HCT116 (cell line): ENCODE measurements at regions not wholly inside any gene's neighbourhood (a gene's known extent, or its start where the extent isn't known, plus 50 kb on each side); places are given as distances from the start of the nearest gene placed in this dataset.

Source experiments
- ATAC-seq: fragments of 200-7000 bp; cut with Tn5 transposase; 2 replicates; pipeline ENCODE4 v1.9.1; 2020; ENCODE audit warnings: mild to moderate bottlenecking, moderate library complexity
- BruUV-seq: library from RNA; stranded (reverse); fragments of 400-500 nt; replicated peaks from 2 replicates; lab custom pipeline; 2021; lab: Mats Ljungman, UMichigan
- CTCF ChIA-PET: fragments of 300-600 bp; sonication (Branson Sonifier 250); formaldehyde crosslinking; loops from one replicate; lab custom pipeline; 2021; ENCODE audit warnings: antibody characterized with exemption; lab: Charles Lee
- POLR2A ChIA-PET: fragments of 300-600, 350-600 bp; sonication (Branson Sonifier 250); formaldehyde crosslinking; loops from one replicate; lab custom pipeline; 2021; ENCODE audit warnings: antibody characterized with exemption; lab: Charles Lee
- RAD21 ChIA-PET, 2 experiments: fragments of 300-600 bp; sonication (Branson Sonifier 250); formaldehyde crosslinking; loops; one replicate each; lab custom pipeline; 2023; ENCODE audit warnings: low total read pairs in 2 of 2; ENCODE audit not compliant: uncharacterized antibody in 2 of 2, unreplicated experiment in 2 of 2, low non-redundant PET in 1 of 2; lab: Charles Lee
- DNase-seq: peaks from one replicate; pipeline ENCODE4 v3.0.0-alpha.2; 2010; ENCODE audit warnings: low read depth, low spot score
- H2AFZ ChIP-seq: fragments of 200-600 bp; shearing (Covaris generic), sonication (generic); 2 replicates; pipeline ENCODE4 v1.6.1; 2017; ENCODE audit warnings: low read depth, mixed run types, mixed read lengths, antibody characterized with exemption, low read length; ENCODE audit not compliant: poor library complexity, severe bottlenecking
- H3K27ac ChIP-seq: 2 replicates; pipeline ENCODE4 v1.5.1; 2012; ENCODE audit warnings: low read depth, low read length
- H3K27me3 ChIP-seq: fragments of 200-600 bp; sonication (generic); 2 replicates; pipeline ENCODE4 v1.6.1; 2016; ENCODE audit warnings: mixed run types, low read length, mixed read lengths; ENCODE audit not compliant: insufficient read depth
- H3K36me3 ChIP-seq, 2 experiments: fragments of 200-500 bp in 1 of 2; fragments of 200-600 bp in 1 of 2; sonication (Bioruptor generic) in 1 of 2; sonication (generic) in 1 of 2; 2 replicates each; pipeline versions ENCODE4 v1.5.1 to v1.6.1; 2014 to 2016; ENCODE audit warnings: low read length in 2 of 2, inconsistent platforms in 1 of 2, mixed read lengths in 1 of 2, mixed run types in 1 of 2; ENCODE audit not compliant: insufficient read depth in 2 of 2, control insufficient read depth in 1 of 2
- H3K4me1 ChIP-seq, 2 experiments: fragments of 200-600 bp in 1 of 2; sonication (generic) in 1 of 2; 2 replicates each; pipeline versions ENCODE4 v1.5.1 to v1.6.1; 2012 to 2017; ENCODE audit warnings: low read length in 2 of 2, inconsistent platforms in 1 of 2, mild to moderate bottlenecking in 1 of 2, mixed read lengths in 1 of 2, mixed run types in 1 of 2, moderate library complexity in 1 of 2; ENCODE audit not compliant: insufficient read depth in 2 of 2, control insufficient read depth in 1 of 2
- H3K4me2 ChIP-seq: fragments of 200-600 bp; sonication (generic); 2 replicates; pipeline ENCODE4 v1.6.1; 2017; ENCODE audit warnings: mixed run types, low read length, mixed read lengths
- H3K4me3 ChIP-seq, 2 experiments: fragments of 200-600 bp in 1 of 2; sonication (generic) in 1 of 2; replicated peaks in 1 of 2; 2 replicates each; pipeline ENCODE4 v1.5.1; 2011 to 2016; ENCODE audit warnings: low read length in 2 of 2, control low read depth in 1 of 2, low read depth in 1 of 2, mild to moderate bottlenecking in 1 of 2, mixed read lengths in 1 of 2, mixed run types in 1 of 2
- H3K79me2 ChIP-seq: fragments of 200-600 bp; sonication (generic); 2 replicates; pipeline ENCODE4 v1.6.1; 2017; ENCODE audit warnings: mild to moderate bottlenecking, mixed run types, low read length, moderate library complexity, mixed read lengths; ENCODE audit not compliant: insufficient read depth
- H3K9ac ChIP-seq: fragments of 200-600 bp; sonication (generic); 2 replicates; pipeline ENCODE4 v1.6.1; 2016; ENCODE audit warnings: low read length, mixed read lengths
- H3K9me2 ChIP-seq: fragments of 200-600 bp; sonication (generic), shearing (Covaris generic); 2 replicates; pipeline ENCODE4 v1.6.1; 2017; ENCODE audit warnings: mixed run types, mild to moderate bottlenecking, moderate library complexity; ENCODE audit not compliant: insufficient read depth
- H3K9me3 ChIP-seq, 2 experiments: fragments of 200-500 bp in 1 of 2; fragments of 200-600 bp in 1 of 2; sonication (Bioruptor generic) in 1 of 2; sonication (generic) in 1 of 2; 2 replicates each; pipeline ENCODE4 v1.6.1; 2014 to 2017; ENCODE audit warnings: low read length in 2 of 2, mixed read lengths in 2 of 2, inconsistent platforms in 1 of 2, low read depth in 1 of 2, mild to moderate bottlenecking in 1 of 2, mixed run types in 1 of 2, moderate library complexity in 1 of 2; ENCODE audit not compliant: control insufficient read depth in 1 of 2, insufficient read depth in 1 of 2
- H4K20me1 ChIP-seq: fragments of 200-600 bp; sonication (generic), shearing (Covaris generic); 2 replicates; pipeline ENCODE4 v1.6.1; 2017; ENCODE audit warnings: mixed run types, mild to moderate bottlenecking, moderate library complexity; ENCODE audit not compliant: insufficient read depth
- EZH2 ChIP-seq: fragments of 200-600 bp; sonication (generic); IDR thresholded peaks from 2 replicates; pipeline ENCODE4 v1.6.1; 2017; ENCODE audit warnings: antibody characterized with exemption, mixed run types
- EZH2phosphoT487 ChIP-seq: fragments of 200-600 bp; IDR thresholded peaks from 2 replicates; pipeline ENCODE4 v1.6.1; 2018; ENCODE audit warnings: antibody characterized with exemption, borderline replicate concordance
- JUND ChIP-seq: IDR thresholded peaks from 2 replicates; pipeline ENCODE4 v1.6.1; 2012
- MAX ChIP-seq: IDR thresholded peaks from 2 replicates; pipeline ENCODE4 v1.6.1; 2012
- POLR2A ChIP-seq: IDR thresholded peaks from 2 replicates; pipeline ENCODE4 v1.7.0; 2011; ENCODE audit warnings: borderline replicate concordance; ENCODE audit not compliant: insufficient read depth, insufficient read length; ENCODE audit errors: extremely low read depth
- REST ChIP-seq: IDR thresholded peaks from 2 replicates; pipeline ENCODE4 v1.6.1; 2012; ENCODE audit warnings: low read depth
- SIN3A ChIP-seq: IDR thresholded peaks from 2 replicates; pipeline ENCODE4 v1.6.1; 2012; ENCODE audit warnings: low read depth
- TCF7L2 ChIP-seq: IDR thresholded peaks from 2 replicates; pipeline ENCODE4 v1.7.0; 2011; ENCODE audit warnings: borderline replicate concordance, inconsistent platforms; ENCODE audit not compliant: insufficient read depth, insufficient read length; ENCODE audit errors: extremely low read depth
- intact Hi-C: fragments of 100-400 bp; cut with micrococcal nuclease; formaldehyde crosslinking; loops from 2 replicates; pipeline ENCODE4 v1.10.0; 2022

GRCh38 chr21:23639721-23640120 is 1967.6 kb downstream of the MRPL39 start:
- TF ChIP-seq POLR2A: no peak
- no peak for TF ChIP-seq SIN3A
- no peak for TF ChIP-seq EZH2
- no peak for TF ChIP-seq JUND
- TF ChIP-seq MAX: no peak
- no peak for TF ChIP-seq REST
- no peak for TF ChIP-seq TCF7L2
- TF ChIP-seq EZH2phosphoT487: no peak
- no peak for ATAC-seq
- Histone ChIP-seq H4K20me1 (no peaks in the 10 kb centered on the region), H3K27ac (no peak overlapping the region), H3K79me2 (no peaks in the 10 kb centered on the region), H3K4me2 (no peak overlapping the region), H3K4me3 (no peak overlapping the region), H3K9me2 (no peaks in the 10 kb centered on the region), H3K4me1 (no peaks in the 10 kb centered on the region), H3K36me3 (no peaks in the 10 kb centered on the region), H3K9me3 (peaks cover 23 to 27% of the 10 kb centered on the region in 2 experiments), H3K9ac (no peak overlapping the region), H2AFZ (no peak overlapping the region), H3K27me3 (no peaks in the 10 kb centered on the region)
- CTCF ChIA-PET: no interaction called here
- POLR2A ChIA-PET: no interaction called here
- DNase-seq: no peak
- BruUV-seq: no TSS peak
- intact Hi-C loops: no loop called here
- RAD21 ChIA-PET: no interaction called here
